HEK293T (cell line): ENCODE measurements at regions not wholly inside any gene's neighbourhood (a gene's known extent, or its start where the extent isn't known, plus 50 kb on each side); places are given as distances from the start of the nearest gene placed in this dataset.

ENCODE experiments used
- BHLHE40 ChIP-seq: fragments of 450-650 bp; IDR thresholded peaks from 2 replicates; pipeline ENCODE4 v1.6.1; 2016; ENCODE audit warnings: mild to moderate bottlenecking, moderate library complexity, borderline replicate concordance
- NFRKB ChIP-seq: fragments of 450-650 bp; IDR thresholded peaks from 2 replicates; pipeline ENCODE4 v1.6.1; 2016; ENCODE audit warnings: mild to moderate bottlenecking, moderate library complexity

GRCh38 chr11:95435628-95436353, 204.8 kb upstream of the SESN3 start:
- TF ChIP-seq BHLHE40: no peak
- no peak for TF ChIP-seq NFRKB
